DMS 273 (cell line): ENCODE measurements at regions not wholly inside any gene's neighbourhood (a gene's known extent, or its start where the extent isn't known, plus 50 kb on each side); places are given as distances from the start of the nearest gene placed in this dataset.
"Not testable (repeated sequence)": the region's sequence is repeated elsewhere in the genome, so short reads cannot be mapped to it uniquely, and the experiment has no call there.

Experiments
- DNase-seq: peaks from one replicate; lab custom pipeline; 2025; ENCODE audit not compliant: unreplicated experiment; lab: John Stamatoyannopoulos, UW

DNA sequence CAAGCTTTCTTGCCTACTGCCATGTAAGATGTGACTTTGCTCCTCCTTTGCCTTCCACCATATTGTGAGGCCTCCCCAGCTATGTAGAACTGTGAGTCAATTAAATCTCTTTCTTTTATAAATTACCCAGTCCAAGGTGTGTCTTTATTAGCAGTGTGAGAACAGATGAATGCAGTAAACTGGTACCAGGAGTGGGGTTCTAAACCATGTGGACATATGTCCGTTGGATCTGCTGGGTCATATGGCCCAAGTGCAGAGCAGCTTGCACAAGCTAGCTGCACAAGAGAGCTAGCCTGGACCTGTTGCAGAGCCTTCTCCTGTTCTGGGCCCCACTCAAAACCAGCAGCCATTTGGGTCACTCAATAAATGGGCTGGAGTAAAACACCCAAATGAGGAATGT, 177.1 kb downstream of the HIPK3 start:
- no peak for DNase-seq

DNA sequence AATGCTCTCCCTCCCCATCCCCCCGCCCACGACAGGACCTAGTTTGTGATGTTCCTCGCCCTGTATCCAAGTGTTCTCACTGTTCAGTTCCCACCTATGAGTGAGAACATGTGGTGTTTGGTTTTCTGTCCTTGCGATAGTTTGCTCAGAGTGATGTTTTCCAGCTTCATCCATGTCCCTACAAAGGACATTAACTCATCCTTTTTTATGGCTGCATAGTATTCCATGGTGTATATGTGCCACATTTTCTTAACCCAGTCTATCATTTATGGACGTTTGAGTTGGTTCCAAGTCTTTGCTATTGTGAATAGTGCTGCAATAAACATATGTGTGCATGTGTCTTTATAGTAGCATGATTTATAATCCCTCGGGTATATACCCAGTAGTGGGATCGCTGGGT, 171.3 kb downstream of the HIPK3 start:
- not testable (repeated sequence) for DNase-seq

DNA sequence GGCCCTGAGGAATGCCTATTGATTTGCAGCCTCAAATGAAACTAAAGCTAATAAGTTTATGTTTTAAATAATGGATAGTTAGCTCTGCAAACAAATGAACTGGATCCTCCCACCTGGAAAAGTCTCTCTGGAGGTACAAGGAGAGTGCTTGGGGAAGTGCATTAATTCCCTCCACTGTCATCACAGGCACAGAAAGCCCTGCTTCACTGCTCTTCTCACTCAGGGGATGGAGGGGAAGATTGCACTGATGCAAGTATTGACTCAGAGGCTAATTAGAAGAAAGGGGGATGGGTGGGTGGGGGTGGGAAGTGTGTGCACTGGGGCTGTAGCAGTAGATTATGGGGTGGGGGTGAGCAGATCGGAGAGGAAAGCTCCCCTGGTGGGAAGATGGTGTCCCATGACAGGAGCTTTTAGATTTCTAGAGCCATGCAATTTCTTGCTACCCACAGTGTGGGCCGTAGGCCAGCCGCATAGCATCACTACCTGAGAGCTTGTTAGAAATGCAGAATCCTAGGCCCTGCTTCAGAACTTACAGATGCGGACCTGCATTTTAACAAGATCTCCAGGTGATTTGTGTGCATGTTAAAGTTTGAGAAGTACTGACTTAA, 163.9 kb downstream of the HIPK3 start:
- DNase-seq, result no peak

DNA sequence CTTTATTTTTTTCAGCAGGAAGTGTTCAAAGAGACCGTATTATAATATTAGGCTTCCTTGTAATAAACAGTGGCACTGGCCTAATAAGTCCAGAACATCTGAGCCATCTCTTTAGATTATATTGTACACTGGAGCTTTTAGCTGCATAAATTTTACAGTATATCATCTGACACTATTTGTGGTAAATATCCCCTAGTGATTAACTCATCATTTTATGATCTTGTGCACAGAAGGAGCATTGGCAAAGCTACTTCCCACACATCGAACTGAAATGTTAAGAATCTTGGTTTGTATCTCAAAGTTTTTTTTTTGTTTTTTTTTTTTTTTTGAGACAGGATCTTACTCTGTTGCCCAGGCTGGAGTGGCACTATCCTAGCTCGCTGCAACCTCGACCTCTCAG, 162.7 kb downstream of the HIPK3 start:
- DNase-seq, result no peak

DNA sequence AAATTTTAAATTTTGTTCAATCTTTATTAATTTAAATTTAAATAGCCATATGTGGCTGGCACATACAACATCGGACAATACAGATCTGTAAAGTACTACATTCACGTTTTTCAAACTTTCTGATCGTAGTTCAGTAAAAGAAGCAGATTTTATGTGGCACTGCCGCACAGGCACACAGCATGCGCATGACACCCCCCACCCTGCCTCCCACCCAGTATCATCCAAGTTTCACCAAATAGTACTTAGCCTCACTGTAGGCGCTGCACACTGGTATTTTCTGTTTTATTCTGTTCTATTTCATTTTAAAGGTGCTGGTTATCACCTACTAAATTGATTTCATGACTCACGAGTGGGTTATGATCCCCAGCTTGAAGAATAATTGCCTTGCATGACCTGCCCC, 159.9 kb downstream of the HIPK3 start:
- no peak for DNase-seq

DNA sequence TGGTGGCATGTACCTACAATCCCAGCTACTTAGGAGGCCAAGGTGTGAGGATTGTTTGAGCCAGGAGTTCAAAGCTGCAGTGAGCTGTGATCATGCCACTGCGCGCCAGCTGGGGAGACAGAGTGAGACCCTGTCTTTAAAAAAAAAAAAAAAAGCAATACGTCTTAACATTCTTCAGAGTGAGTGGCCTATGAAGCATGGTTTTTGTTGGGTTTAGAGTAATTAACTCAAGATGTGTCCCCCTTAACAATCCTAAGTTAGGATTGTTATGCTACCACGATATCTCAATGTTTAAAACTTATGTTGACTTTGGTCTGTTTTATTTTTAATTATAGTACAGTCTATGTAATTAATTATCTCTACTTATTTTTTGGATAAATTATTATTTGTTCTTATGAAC, 156.1 kb downstream of the HIPK3 start:
- no peak for DNase-seq

DNA sequence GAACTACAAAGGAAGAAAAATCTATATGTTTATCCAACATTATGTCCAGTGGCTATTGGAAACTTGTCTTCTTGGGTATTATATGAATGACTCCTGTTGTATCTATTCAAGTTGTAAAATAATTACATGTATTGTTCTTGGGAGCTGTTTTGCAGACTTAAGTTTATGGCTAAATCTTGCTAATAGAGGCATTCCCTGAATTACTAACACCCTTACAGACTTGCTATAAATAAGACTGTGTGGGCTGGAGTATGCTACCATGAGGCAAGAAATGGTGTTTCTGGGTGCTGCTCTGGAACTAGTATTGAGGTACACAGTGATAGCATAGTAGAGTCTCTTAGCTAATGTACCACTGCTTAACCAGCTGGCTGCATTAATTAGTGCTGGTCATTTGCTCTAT, 155.1 kb downstream of the HIPK3 start:
- DNase-seq, result peak; percentile 1

DNA sequence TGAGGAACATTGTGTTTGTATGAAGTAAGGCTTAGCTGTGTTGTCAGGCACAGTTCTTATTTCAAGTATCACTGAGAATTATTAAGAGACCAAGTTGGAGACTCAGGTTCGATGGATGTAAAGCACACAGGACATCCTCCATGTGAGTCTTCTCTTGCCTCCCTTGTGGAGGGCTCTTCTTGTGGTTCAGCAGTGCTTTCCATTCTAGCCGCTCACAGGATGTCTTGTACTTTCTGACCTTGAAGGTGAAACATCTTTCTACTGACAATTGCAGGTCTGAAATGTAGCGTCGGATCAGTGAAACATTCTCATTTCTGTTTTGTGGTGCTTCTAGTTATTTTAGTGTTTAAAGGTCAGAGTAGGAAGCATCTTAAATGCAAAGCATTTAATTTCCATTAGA, 154.6 kb downstream of the HIPK3 start:
- DNase-seq, result no peak

DNA sequence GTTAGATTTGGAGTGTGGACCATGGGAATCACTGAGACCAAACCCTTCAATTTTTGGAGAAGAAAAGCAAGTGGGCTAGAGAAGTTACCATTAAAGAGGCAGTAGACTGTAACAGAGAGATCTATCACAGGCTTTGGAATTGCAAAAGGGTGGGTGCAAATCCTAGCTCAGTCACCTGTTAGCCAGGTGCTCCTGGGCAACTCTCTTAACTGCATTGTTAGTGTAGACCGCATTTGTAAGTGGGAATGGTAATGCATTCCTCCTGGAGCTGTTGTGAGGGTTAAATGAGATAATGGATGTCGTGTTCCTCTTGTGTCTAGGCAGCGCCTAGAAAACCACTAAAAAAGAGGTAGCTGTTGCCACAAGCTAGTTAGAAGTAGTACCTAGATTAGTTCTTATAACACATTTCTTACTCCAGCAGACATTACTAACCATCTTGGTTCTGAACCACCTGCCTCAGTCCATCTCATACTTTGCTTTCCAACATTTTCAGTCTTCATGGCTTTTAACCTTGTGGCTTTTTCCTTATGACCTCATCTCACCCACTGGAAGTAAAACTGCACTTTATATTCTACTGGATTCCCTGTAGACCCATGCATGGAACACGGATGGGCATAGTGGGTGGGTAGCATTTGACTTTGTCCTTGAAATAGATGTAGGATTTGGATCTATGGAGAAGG, 153.0 kb downstream of the HIPK3 start:
- DNase-seq, result no peak
